ENCODE measurements at regions not wholly inside any gene's neighbourhood (a gene's known extent, or its start where the extent isn't known, plus 50 kb on each side); places are given as distances from the start of the nearest gene placed in this dataset.
A peak's percentile ranks its signal among the peaks of the same experiment; 100 is the strongest.

DNA sequence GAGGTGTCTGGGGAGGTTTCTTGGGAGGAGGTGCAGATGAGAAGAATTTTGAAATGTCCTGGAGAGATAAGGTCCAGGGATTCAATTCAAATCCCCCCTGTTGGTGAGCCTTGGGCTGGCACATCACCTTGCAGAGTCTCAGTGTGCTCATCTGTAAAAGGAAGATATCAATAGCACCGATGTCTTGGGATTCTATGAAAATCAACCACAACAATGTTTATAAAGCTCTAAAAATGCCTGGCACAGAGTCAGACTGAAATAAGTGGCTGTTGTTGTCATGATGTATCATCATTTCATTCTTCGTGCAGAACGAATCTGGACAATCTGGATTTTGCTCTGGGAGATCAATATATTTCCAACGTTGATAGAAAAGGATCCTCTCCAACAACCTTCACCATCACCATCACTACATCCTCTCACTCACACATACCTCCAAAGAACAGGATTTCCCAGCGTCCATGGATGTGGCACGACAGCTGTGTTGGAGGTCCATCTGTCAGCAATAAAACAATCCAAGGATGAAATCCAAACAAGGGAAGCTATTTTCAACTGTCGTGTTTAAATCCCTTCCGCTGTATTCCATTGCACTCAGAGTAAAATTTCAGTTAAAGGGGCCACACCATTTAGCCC, 393.7 kb upstream of the DYNLRB2 start:
- TF ChIP-seq, protein P1, sequence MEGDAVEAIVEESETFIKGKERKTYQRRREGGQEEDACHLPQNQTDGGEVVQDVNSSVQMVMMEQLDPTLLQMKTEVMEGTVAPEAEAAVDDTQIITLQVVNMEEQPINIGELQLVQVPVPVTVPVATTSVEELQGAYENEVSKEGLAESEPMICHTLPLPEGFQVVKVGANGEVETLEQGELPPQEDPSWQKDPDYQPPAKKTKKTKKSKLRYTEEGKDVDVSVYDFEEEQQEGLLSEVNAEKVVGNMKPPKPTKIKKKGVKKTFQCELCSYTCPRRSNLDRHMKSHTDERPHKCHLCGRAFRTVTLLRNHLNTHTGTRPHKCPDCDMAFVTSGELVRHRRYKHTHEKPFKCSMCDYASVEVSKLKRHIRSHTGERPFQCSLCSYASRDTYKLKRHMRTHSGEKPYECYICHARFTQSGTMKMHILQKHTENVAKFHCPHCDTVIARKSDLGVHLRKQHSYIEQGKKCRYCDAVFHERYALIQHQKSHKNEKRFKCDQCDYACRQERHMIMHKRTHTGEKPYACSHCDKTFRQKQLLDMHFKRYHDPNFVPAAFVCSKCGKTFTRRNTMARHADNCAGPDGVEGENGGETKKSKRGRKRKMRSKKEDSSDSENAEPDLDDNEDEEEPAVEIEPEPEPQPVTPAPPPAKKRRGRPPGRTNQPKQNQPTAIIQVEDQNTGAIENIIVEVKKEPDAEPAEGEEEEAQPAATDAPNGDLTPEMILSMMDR (IDR thresholded peaks at IDR 0.05; ENCODE audit: insufficient read depth, low read depth, low read length, missing control alignments): no peak
- H3K4me3 ChIP-seq (ENCODE audit: low read depth, low read length): no peak overlapping the region
- no peak for DNase-seq (ENCODE audit: low read depth)

DNA sequence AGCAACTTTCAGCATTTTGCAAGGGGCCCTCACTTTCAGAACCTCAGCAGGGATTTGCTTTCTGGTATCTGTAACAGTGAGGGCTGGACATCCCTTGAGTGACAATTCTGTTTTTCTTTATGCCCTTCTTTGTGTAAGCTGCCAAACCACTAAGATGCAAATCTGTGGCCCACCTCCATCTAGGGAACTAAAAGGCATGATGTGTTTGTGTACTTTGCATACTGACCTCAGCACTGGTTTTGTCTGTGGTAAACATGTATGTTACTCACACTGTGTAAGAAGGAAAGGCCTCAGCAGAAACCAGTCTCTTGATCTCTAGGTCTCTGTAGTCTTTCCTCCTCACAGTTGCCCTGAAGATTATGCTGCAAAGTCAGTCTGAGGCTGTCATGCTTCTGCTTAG, 396.6 kb upstream of the DYNLRB2 start:
- no peak overlapping the region for H3K4me3 ChIP-seq (ENCODE audit: low read depth, low read length)
- DNase-seq (ENCODE audit: low read depth): peak; percentile 90
- TF ChIP-seq, protein P1 (IDR thresholded peaks at IDR 0.05; ENCODE audit: insufficient read depth, low read depth, low read length, missing control alignments): no peak

DNA sequence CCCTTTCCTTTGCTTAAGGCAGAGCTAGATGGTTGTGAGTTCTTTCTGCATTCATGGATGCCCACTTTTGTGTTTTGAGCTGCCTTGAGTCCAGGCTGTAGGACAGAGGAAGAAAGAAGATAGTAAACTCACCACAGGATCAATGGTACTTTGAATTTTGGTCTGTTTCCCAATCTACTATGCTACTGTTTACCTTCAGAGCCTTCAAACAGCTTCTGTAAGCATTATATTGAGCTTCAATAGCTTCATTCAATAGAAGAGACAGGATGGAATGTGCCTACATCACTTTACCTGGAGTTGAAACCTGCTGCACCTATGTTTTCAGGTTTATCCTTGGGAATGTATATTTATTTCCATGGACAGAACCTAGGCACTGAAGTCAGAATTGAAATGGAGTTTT, 397.9 kb upstream of the DYNLRB2 start:
- no peak overlapping the region for H3K4me3 ChIP-seq (ENCODE audit: low read depth, low read length)
- DNase-seq (ENCODE audit: low read depth): no peak
- TF ChIP-seq, protein P1 (IDR thresholded peaks at IDR 0.05; ENCODE audit: insufficient read depth, low read depth, low read length, missing control alignments): no peak

DNA sequence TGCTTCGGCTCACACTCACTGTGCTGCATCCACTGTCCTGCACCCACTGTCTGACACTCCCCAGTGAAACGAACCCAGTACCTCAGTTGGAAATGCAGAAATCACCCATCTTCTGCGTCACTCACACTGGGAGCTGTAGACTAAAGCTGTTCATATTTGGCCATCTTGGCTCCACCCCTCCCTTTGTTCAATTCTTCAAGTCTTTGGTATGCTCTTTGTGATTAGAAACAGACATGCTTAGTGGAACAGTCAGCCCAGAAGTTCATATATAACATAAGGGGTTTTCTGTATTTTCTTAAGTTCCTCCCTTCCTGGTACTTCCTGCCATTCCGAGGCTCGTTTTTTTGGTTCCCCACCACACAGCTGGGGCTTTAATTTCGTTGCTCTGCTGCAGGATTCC, 398.5 kb upstream of the DYNLRB2 start:
- no peak overlapping the region for H3K4me3 ChIP-seq (ENCODE audit: low read depth, low read length)
- TF ChIP-seq, protein P1 (IDR thresholded peaks at IDR 0.05; ENCODE audit: insufficient read depth, low read depth, low read length, missing control alignments): no peak
- no peak for DNase-seq (ENCODE audit: low read depth)

DNA sequence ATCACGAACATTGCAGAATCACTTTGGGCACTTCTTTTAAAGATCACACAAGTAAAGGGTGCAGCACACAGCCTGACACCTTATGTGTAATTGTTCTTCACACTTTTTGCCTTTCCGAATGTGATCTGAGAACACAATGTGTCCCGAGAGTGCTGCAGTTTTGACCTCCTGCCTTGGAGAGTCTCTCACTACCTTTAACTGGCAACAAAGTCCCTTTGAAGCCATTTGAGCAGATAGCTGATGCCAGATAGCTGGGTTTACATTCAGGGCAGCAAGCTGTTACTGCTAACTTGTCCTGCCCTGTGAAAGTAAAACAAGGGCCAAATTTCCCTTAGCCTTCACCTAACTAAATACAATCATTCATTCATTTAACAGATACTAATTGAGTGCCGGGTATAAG, 411.0 kb upstream of the DYNLRB2 start:
- DNase-seq (ENCODE audit: low read depth): no peak
- TF ChIP-seq, protein P1 (IDR thresholded peaks at IDR 0.05; ENCODE audit: insufficient read depth, low read depth, low read length, missing control alignments): no peak
- no peak overlapping the region for H3K4me3 ChIP-seq (ENCODE audit: low read depth, low read length)

DNA sequence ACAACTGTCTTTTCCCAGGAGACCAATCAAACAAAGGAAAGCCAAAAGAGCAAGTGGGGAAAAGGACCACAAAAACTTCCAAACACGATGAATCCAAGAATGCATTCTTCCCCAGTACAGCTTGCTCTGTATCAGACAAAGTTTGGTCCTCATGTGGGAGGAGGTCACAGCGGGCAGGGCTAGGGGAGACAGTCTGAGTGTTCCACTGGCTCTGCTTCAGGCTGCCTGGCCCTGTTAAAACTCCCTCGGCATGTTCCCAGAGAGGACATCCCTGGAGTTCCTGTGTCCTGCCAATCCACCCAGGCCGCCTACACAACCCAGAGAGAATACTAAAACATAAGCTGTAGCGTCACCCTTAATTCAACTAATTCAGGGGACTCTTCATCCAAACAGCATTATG, 415.1 kb upstream of the DYNLRB2 start:
- H3K4me3 ChIP-seq (ENCODE audit: low read depth, low read length): no peak overlapping the region
- TF ChIP-seq, protein P1 (IDR thresholded peaks at IDR 0.05; ENCODE audit: insufficient read depth, low read depth, low read length, missing control alignments): no peak
- DNase-seq (ENCODE audit: low read depth): no peak

DNA sequence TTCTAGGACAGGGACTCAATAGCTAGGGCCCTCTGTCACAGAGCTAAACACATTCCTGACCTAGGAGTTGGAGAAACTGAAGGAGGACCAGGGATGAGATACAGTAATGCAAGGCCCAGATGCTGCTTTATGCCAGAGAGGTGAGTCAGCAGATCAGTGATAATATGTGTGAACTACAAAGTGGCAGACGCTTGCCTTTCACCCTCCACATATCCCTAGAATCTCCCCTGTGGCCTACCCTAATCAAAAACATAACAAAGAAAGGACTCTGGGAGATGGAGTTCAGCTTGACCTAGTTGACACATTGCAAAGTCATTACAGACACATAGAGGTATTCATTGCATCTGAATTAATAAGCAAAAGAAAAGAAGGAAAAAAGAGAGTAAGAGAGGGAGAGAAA, 417.6 kb upstream of the DYNLRB2 start:
- DNase-seq (ENCODE audit: low read depth): no peak
- TF ChIP-seq, protein P1 (IDR thresholded peaks at IDR 0.05; ENCODE audit: insufficient read depth, low read depth, low read length, missing control alignments): no peak
- no peak overlapping the region for H3K4me3 ChIP-seq (ENCODE audit: low read depth, low read length)

Data from GM12865 (cell line).